OCI-LY1 (cell line): ENCODE measurements at regions not wholly inside any gene's neighbourhood (a gene's known extent, or its start where the extent isn't known, plus 50 kb on each side); places are given as distances from the start of the nearest gene placed in this dataset.

ENCODE experiments used
- H2AFZ ChIP-seq: fragments of 200-600 bp; sonication (generic), shearing (Covaris generic); 2 replicates; pipeline ENCODE4 v1.6.0; 2014; ENCODE audit warnings: antibody characterized with exemption, mild to moderate bottlenecking, low read length
- H3F3A ChIP-seq: fragments of 200-600 bp; sonication (generic), shearing (Covaris generic); 2 replicates; pipeline ENCODE4 v1.6.0; 2014; ENCODE audit warnings: mild to moderate bottlenecking, antibody characterized with exemption, low read length, moderate library complexity; ENCODE audit not compliant: insufficient read depth
- H3K27ac ChIP-seq: fragments of 200-600 bp; sonication (generic); 2 replicates; pipeline ENCODE4 v1.5.1; 2014; ENCODE audit warnings: low read length, mixed run types, mild to moderate bottlenecking, low read depth; ENCODE audit not compliant: poor library complexity, severe bottlenecking
- H3K27me3 ChIP-seq: fragments of 200-600 bp; sonication (generic); 2 replicates; pipeline ENCODE4 v1.6.0; 2014; ENCODE audit warnings: antibody characterized with exemption, mild to moderate bottlenecking, low read length, moderate library complexity; ENCODE audit not compliant: insufficient read depth
- H3K36me3 ChIP-seq: fragments of 200-600 bp; sonication (generic); 2 replicates; pipeline ENCODE4 v1.6.1; 2014; ENCODE audit warnings: mild to moderate bottlenecking, antibody characterized with exemption, low read length, moderate library complexity, mixed read lengths; ENCODE audit not compliant: insufficient read depth
- H3K4me1 ChIP-seq: fragments of 200-600 bp; sonication (generic); 2 replicates; pipeline ENCODE4 v1.5.1; 2014; ENCODE audit warnings: mild to moderate bottlenecking, low read length, moderate library complexity; ENCODE audit not compliant: insufficient read depth, severe bottlenecking
- H3K4me2 ChIP-seq: fragments of 200-600 bp; sonication (generic), shearing (Covaris generic); 2 replicates; pipeline ENCODE4 v1.6.1; 2014; ENCODE audit warnings: low read length
- H3K4me3 ChIP-seq: fragments of 200-600 bp; sonication (generic); 2 replicates; pipeline ENCODE4 v1.5.1; 2014; ENCODE audit warnings: low read length, low read depth, mild to moderate bottlenecking, mixed read lengths; ENCODE audit not compliant: poor library complexity, severe bottlenecking
- H3K79me2 ChIP-seq: fragments of 200-600 bp; shearing (Covaris generic); 2 replicates; pipeline ENCODE4 v1.6.1; 2016; ENCODE audit warnings: mixed run types, low read length, mixed read lengths; ENCODE audit not compliant: insufficient read depth
- H3K9ac ChIP-seq: fragments of 200-600 bp; sonication (generic), shearing (Covaris generic); 2 replicates; pipeline ENCODE4 v1.6.1; 2014; ENCODE audit warnings: mild to moderate bottlenecking, low read length, mixed read lengths
- H3K9me2 ChIP-seq: fragments of 200-600 bp; sonication (generic), shearing (Covaris generic); 2 replicates; pipeline ENCODE4 v1.6.1; 2014; ENCODE audit warnings: low read depth, mild to moderate bottlenecking, low read length, mixed read lengths
- H3K9me3 ChIP-seq: fragments of 200-600 bp; shearing (Covaris generic); 2 replicates; pipeline ENCODE4 v1.6.1; 2014; ENCODE audit warnings: low read length, mixed read lengths
- H4K20me1 ChIP-seq: fragments of 200-600 bp; sonication (generic), shearing (Covaris generic); 2 replicates; pipeline ENCODE4 v1.6.0; 2016; ENCODE audit warnings: mild to moderate bottlenecking, low read length; ENCODE audit not compliant: insufficient read depth
- CTCF ChIP-seq: fragments of 200-600 bp; sonication (generic), shearing (Covaris generic); IDR thresholded peaks from 2 replicates; pipeline ENCODE4 v1.5.1; 2017; ENCODE audit warnings: mild to moderate bottlenecking, antibody characterized with exemption, low read length, moderate library complexity, mixed read lengths
- EZH2 ChIP-seq: fragments of 200-600 bp; sonication (generic), shearing (Covaris generic); IDR thresholded peaks from 2 replicates; pipeline ENCODE4 v1.8.0; 2017; ENCODE audit warnings: borderline replicate concordance, mixed run types, mild to moderate bottlenecking, antibody characterized with exemption, low read length, moderate library complexity, mixed read lengths

DNA sequence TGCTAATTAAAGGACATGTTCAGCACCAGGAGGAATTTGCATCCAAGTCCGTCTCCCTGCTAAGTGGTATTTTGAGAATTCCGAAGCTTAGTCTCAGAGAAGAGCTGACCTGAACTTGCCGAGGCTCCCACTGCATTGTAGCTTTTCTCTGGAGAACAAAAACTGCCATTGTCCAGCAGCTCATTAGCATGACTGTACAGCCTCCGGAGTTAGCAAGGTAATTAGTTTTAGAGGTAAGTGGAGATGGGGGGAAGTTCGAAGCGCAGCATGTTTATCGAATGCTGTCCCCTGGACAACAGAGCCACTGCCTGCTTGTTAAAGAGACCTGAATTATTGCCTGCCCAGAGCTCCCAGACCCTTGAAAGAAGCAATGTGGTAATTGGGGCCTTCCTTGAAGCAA, 160.3 kb upstream of the PELI2 start:
- H4K20me1 ChIP-seq = no peaks in the 10 kb centered on the region
- no peak overlapping the region for H2AFZ ChIP-seq
- H3K79me2 ChIP-seq = no peaks in the 10 kb centered on the region
- no peaks in the 10 kb centered on the region for H3K4me1 ChIP-seq
- H3K27me3 ChIP-seq = no peaks in the 10 kb centered on the region
- TF ChIP-seq CTCF (no peak), EZH2 (no peak)
- H3K9me2 ChIP-seq = no peaks in the 10 kb centered on the region
- no peaks in the 10 kb centered on the region for H3K9me3 ChIP-seq
- no peak overlapping the region for H3K4me3 ChIP-seq
- H3K36me3 ChIP-seq = no peaks in the 10 kb centered on the region
- H3K4me2 ChIP-seq = no peak overlapping the region
- H3K9ac ChIP-seq = no peak overlapping the region
- H3F3A ChIP-seq = no peaks in the 10 kb centered on the region
- no peak overlapping the region for H3K27ac ChIP-seq

DNA sequence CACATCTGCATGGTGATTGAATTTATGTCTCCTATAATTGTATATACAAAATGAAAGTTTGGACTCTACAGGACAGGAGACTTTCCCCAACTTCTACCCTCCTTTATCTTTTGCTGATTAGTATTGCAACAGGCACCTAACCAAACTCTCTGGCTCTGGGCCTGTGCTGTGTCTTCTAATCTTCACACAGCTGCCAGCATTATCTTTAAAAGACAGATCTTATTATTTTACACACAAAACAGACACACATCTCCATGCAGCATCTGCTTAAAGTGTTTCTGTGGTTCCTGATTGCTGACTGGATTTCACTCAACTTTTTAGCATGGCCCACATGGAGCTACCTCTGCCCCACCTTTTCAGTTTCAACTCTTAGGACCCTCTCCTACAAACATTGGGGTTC, 154.9 kb upstream of the PELI2 start:
- no peak overlapping the region for H2AFZ ChIP-seq
- no peak overlapping the region for H3K4me3 ChIP-seq
- peaks cover 1% of the 10 kb centered on the region; the same call in 1 of the 2 replicates for H3K27me3 ChIP-seq
- no peaks in the 10 kb centered on the region for H3K9me2 ChIP-seq
- no peaks in the 10 kb centered on the region for H4K20me1 ChIP-seq
- no peak overlapping the region for H3K9ac ChIP-seq
- H3K36me3 ChIP-seq = no peaks in the 10 kb centered on the region
- TF ChIP-seq CTCF (no peak), EZH2 (no peak)
- H3K4me2 ChIP-seq = no peak overlapping the region
- no peaks in the 10 kb centered on the region for H3K79me2 ChIP-seq
- H3K4me1 ChIP-seq = no peaks in the 10 kb centered on the region
- no peaks in the 10 kb centered on the region for H3F3A ChIP-seq
- H3K27ac ChIP-seq = no peak overlapping the region
- no peaks in the 10 kb centered on the region for H3K9me3 ChIP-seq

- Histone ChIP-seq H3K9ac (no peak overlapping the region), H3K79me2 (no peaks in the 10 kb centered on the region), H3K36me3 (no peaks in the 10 kb centered on the region), H3K27me3 (peaks cover 7% of the 10 kb centered on the region; the same call in 1 of the 2 replicates), H3K9me3 (no peaks in the 10 kb centered on the region), H2AFZ (no peak overlapping the region), H3K4me2 (no peak overlapping the region), H3F3A (no peaks in the 10 kb centered on the region), H3K27ac (no peak overlapping the region), H4K20me1 (no peaks in the 10 kb centered on the region), H3K9me2 (no peaks in the 10 kb centered on the region), H3K4me1 (no peaks in the 10 kb centered on the region), H3K4me3 (no peak overlapping the region)
- TF ChIP-seq EZH2 = no peak
- no peak for TF ChIP-seq CTCF
Observed at GRCh38 chr14:55964091-55964490, 154.1 kb upstream of the PELI2 start.
